ENCODE measurements at regions not wholly inside any gene's neighbourhood (a gene's known extent, or its start where the extent isn't known, plus 50 kb on each side); places are given as distances from the start of the nearest gene placed in this dataset.
"Not testable (repeated sequence)": the region's sequence is repeated elsewhere in the genome, so short reads cannot be mapped to it uniquely, and the experiment has no call there.

DNA sequence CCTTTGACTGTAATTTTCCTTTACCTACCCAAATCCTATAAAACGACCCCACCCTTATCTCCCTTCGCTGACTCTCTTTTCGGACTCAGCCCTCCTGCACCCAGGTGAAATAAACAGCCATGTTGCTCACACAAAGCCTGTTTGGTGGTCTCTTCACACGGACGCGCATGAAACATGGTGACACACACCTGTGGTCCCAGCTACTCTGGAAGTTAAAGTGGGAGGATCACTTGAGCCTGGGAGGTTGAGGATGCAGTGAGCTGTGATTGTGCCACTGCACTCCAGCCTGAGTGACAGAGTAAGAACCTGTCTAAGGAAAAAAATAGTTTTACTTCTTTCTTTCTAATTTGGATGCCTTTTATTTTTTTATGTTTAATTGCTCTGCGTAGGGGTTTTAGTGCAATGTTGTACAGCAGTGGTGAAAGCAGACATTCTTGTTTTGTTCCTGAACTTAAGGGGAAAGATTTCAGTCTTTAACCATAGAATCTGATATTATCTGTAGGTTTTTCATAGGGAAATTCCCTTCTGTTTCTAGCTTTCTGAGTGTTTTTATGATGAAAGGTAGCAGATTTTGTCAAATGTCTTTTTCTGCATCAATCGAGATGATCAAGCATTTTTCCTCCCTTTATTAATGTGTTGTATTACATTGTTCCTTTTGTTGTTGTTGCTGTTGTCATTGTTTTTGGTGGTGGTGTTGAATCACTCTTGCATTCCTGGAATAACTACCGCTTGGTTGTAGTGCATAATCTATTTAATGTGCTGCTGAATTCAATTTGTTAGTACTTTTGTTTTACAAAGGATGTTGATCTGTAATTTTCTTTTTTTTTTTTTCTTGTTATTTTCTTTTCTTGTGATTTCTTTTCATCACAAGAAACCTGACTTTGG is 497.4 kb downstream of the DISC1 start:
- no peak for DNase-seq

DNA sequence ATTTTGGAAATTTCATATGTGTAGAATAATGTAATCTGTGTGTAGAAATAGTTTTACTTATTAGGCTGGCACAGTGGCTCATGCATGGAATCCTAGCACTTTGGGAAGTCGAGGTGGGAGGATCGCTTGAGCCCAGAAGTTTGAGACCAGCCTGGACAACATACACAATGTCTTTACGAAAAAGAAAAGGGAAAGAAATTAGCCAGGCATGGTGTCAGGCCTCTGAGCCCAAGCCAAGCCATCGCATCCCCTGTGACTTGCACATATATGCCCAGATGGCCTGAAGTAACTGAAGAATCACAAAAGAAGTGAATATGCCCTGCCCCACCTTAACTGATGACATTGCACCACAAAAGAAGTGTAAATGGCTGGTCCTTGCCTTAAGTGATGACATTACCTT is 491.3 kb downstream of the DISC1 start:
- not testable (repeated sequence) for DNase-seq

DNA sequence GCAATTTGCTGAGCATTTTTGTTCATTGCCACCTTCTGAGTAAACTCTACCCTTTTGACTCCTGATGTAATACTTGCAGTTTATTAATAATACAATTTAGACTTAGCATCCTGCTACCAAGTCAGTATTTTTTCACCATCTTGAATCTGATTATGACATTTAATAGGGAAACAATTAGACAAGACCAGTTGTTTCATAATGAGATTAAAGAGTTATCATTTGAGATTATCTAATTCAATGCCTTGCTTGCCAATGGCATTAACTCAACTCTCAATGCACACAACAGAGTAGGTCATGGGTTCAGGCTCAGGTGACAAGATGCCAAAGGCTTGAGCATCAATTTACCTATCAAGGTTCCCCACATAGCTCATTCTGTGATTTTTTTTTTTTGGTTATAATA is 488.4 kb downstream of the DISC1 start:
- no peak for DNase-seq

DNA sequence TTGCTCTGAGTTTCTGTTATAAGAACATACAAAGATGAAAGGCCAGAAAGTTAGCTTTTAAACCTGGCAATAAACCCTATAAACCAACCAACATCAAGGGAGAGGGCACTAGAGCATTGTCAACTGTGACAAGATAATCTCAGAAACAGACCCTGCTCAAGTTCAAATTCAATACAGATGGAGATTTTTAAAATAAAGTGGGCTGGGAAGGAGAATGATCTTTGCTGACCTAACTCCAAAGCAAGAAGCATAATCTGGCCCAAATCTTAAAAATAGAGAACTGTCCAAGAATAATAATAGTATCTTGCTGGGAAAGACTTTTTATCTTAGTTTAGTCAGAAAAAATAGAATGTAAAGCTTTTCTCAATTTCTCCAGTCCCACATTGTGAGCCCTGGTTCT is 485.5 kb downstream of the DISC1 start:
- DNase-seq: no peak

DNA sequence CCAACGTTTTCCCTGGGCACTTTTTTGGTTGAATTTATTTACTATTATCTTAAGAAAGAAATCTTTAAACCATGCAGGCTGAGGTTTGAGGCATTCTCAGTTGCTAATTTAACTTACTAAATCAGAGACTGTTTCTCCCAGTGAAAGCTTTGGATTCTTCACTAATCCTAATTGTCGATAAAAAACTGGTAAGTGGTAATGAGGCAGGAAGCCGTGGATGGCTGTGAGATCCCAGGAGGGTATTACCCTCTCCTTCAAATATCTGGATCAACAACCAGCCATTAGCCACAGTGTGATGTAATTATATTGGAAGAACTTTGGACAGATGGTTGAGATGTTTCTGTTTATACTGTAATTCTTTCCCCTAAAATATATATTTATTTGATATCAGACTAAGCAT is 485.0 kb downstream of the DISC1 start:
- DNase-seq: no peak

DNA sequence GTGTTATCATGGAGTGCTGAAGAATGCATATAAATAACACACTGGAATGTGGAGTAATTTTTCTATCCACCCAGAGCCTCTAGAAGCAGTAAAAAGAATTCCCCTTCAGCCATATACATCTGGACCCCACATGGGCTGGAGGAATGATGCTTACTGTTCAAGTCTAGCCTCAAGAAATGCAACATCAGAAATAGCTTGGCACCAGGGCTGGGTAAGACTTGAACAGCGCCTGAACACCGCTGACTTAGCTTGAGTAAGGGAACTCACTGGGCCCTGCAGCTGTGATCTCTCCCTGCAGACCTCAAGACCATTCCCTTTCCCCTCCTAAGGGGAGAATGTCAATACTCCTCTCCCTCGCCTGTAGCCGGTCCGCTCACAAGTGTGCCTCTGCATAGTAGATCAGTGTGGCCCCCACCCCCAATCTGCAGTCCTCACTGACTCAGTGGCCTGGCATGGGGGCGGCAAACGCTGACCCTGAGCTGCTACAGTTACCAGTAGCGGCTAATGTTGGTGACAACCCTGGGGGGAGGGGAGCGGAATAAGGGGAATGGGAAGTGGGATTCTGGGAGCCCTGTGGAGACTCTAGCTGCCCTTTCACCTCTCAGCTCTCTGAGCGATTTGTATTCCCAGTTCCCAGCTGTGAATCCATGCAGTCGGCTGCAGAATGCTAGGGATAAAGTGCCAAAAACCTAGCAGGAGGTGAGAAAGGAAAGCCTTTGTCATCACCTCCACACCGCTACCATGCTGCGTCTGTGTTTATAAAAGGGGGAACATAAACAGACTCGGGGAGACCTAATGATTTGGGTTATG is 483.9 kb downstream of the DISC1 start:
- DNase-seq: no peak

DNA sequence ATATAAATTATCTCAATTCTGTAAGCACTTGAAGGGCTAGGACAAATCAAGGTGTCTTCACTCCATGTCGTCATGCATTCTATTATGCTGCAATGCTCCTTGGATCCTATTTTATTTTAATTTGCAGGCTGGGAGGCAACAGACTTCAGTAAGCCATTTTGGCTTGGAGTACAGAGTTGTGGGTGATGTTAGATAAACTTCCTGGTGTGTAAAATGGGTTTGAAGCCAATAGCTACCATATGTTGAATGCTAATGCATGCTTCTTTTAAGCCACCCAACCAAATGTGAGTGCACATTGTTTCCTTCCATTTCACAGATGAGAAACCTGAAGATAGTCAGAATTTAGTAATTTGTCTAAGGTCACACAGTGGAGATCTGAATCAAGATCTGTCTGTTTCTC is 482.8 kb downstream of the DISC1 start:
- no peak for DNase-seq

DNA sequence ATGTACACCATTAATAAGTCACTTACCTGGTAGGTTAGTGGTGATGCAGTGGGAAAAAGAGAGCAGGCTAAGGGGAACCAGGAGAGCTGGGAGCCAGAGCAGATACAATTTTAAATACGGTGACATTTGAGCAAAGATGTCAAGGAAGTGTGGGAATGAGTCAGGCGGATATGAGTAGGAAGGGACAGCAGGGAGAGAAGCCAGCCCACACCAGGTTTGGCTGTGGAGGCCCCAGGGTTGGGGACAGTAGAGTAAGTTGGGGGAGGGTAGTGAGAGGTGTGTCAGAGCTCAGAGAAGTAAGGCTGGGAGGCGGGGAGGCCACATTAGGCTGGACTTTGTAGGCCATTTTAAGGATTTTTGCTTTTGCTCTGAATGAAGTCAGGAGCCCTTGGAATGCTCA is 482.0 kb downstream of the DISC1 start:
- DNase-seq: no peak

DNA sequence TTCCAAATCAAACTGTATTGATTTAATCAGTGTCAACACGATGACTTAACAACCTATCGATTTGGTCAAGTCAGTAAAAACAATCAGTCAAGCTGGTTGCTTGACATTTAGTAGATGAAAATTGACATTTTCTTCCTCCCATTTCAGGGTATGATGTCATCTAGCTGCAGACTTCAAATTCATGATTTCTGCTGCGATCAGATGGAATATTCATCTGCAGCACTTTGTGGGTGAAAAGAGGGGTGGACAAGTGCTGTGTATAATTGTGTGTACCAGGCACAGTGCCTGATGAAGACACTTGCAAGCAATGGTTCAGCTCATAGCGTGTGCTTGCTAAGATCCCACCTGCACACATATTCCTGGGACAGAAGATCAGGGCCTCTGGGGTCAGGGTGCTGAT is 479.8 kb downstream of the DISC1 start:
- no peak for DNase-seq

DNA sequence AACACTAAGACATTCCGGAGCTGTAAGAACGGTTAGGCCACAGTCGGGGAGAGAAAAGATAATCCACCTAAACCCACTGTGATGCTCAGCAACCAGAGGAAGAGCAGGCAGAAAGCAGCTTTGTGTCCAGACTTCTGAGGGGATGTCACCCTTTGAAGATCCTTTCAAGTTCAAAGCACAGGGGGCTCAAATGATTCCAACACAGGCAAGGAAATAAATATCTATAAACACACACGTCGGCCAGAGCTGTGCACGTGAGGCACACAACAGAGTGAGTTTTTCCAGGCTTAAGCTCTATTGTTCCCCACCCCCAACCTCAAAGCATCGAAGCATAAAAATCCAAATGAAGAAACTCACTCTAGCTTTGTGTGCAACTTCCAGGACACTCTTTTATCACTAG is 479.0 kb downstream of the DISC1 start:
- no peak for DNase-seq

DNA sequence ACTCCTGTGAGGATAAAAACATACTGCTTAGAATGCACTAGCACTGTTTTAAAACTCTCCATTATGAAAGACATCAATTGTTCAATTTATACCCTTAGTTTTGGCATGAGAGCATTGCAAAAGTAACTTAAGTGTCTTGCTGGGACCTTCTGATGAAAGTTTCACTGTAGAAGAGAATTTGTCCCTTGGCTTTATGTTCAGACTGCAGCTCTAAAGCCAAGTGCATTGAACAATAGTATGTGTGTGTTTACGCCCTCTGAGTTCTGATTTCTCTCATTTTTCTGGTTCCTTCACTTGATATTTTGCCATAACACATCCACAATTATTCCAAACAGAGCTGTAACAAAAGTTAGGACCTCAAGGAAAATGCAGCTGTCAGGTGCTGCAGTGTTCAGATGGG is 474.6 kb downstream of the DISC1 start:
- DNase-seq: no peak

DNA sequence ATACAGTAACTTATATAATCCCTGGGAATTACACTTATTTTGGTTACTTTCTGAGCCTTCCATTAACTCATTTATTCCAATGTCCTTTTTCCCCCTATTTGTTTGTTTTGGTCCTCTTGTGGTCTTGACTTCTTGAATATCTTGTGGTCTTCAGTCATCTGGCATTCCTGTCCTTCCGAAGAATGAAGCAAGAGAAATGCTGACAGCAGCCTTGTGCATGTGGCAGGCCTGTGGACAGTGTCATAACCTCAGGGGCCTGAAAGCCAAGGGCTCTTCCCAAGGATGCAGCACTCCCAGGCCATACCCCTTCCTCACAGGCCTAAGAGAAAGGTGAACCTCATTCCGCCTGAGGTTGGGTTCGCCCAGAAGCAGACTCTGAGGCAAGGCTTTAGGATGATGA is 470.2 kb downstream of the DISC1 start:
- no peak for DNase-seq

All from right kidney (tissue), 1 donor.